ENCODE measurements at regions not wholly inside any gene's neighbourhood (a gene's known extent, or its start where the extent isn't known, plus 50 kb on each side); places are given as distances from the start of the nearest gene placed in this dataset.

DNA sequence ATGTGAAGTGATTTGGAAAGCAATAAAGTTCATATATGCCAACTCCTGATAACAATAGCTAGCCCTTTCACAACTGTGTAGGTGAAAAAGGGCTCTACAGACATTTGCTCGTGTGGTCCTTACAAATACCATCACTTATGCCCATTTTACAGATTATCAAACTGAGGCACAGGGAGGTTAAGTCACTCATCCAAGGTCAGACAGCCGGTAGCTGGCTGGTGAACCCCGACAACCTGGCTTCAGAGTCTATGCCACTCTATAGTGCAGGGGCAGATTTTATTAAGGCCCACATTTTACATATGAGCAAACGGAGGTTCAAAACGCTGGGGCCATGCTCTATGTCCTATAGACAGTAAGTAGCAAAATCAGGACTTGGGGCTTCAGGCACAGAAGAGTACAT is 280.5 kb downstream of the RRAGC start:
- peaks cover 0 to 8% of the 10 kb centered on the region in 2 donors for H3K36me3 Mint-ChIP-seq
- no peak for DNase-seq
- no peak for ATAC-seq (ENCODE audit: low read depth in 2 of 2)
- H3K4me1 Mint-ChIP-seq: peaks cover 6 to 11% (median 7%) of the 10 kb centered on the region in 3 donors
- H3K27ac Mint-ChIP-seq: no peak overlapping the region
- H3K27me3 Mint-ChIP-seq: peaks cover 55 to 71% (median 61%) of the 10 kb centered on the region in 3 donors
- H3K4me3 Mint-ChIP-seq: peak overlapping the region in 6 of 8 donors; percentile 23 to 80 (median 55)
- peaks cover 0 to 5% (median 4%) of the 10 kb centered on the region in 7 donors for H3K9me3 Mint-ChIP-seq

DNA sequence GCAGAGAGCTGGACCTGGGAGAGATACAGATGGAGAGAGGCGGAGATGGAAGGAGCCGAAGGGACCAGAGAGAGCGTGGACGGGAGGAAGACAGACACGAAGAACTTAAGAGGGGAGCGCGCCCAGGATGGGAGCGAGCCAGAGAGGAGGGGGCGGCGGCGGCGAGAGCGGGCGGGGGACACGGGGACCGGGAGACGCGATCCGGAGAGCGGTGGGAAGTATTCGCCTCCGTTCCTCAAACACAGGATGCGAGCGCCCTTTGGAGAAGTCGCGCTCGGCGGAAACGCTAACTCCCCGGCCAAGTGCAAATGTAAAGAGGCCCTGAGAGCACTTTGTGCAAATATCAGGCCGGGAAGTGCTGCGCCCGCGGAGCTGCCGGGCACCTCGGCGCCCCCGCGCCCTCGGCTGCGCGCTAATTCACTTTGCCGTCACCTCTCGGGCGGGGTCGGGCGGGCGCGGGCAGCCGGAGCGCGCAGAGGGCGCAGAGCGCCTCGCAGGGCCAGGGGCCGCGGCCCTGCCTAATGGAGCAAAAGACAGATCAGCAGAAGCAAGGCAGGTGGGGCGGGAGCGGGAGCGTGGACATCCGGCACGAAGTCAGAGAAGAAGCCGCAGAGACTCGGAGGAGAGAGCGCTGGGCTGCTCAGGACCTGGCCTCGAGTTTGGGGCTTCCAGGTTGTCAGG is 281.2 kb downstream of the RRAGC start:
- DNase-seq: no peak
- peak overlapping the region; percentile 51 to 83 (median 69) for H3K4me3 Mint-ChIP-seq
- peaks cover 0 to 5% (median 4%) of the 10 kb centered on the region in 7 donors for H3K9me3 Mint-ChIP-seq
- ATAC-seq (ENCODE audit: low read depth in 2 of 2): peak; percentile 13 to 14
- H3K36me3 Mint-ChIP-seq: peaks cover 0 to 8% of the 10 kb centered on the region in 2 donors
- H3K4me1 Mint-ChIP-seq: peaks cover 6 to 11% (median 7%) of the 10 kb centered on the region in 3 donors
- H3K27ac Mint-ChIP-seq: no peak overlapping the region
- peaks cover 57 to 65% (median 61%) of the 10 kb centered on the region in 3 donors for H3K27me3 Mint-ChIP-seq

DNA sequence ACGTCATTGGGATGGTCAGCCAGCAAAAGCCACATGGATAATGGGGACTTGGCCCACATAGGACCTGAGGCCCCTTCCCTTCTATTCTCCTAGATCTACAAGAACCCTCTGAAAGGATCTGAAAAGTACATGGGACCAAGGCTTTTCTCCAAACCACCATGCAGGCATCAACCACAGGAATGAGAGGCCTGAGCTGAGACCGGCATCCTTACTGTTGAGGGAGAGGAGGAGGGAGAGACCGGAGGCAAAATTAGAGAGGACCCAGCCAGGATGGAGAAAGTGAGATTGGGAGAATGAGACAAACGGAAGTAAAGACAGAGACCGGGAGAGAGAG is 281.7 kb downstream of the RRAGC start:
- ATAC-seq (ENCODE audit: low read depth in 2 of 2) (no peak), DNase-seq (no peak)
- Mint-ChIP-seq H3K36me3 (peaks cover 0 to 8% of the 10 kb centered on the region in 2 donors), H3K4me1 (peaks cover 6 to 11% (median 7%) of the 10 kb centered on the region in 3 donors), H3K4me3 (peak overlapping the region; percentile 51 to 79 (median 68)), H3K27me3 (peaks cover 54 to 61% (median 60%) of the 10 kb centered on the region in 3 donors), H3K9me3 (peaks cover 0 to 5% (median under 1%) of the 10 kb centered on the region in 7 donors), H3K27ac (peak overlapping the region in 1 of 6 donors; percentile 67)

DNA sequence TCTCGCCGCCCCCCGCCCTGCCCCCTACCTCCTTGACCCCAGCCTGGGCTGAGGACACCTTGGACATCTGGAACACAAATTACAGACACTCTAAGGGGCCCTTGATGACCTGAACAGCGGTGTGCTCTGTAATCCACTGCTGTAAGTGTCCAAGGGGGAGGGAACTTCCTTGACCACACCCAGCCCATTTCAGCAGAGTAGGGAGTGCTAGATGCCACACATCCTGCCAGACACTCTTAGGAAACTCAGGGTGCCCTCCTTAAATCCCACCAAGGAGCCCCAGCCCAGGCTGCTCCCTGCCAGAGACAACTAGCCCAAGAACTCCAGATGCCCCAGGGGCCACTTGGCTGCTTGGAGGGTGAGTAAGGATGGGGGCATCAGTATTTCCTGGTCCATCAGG is 282.2 kb downstream of the RRAGC start:
- DNase-seq (no peak), ATAC-seq (ENCODE audit: low read depth in 2 of 2) (no peak)
- Mint-ChIP-seq H3K27me3 (peaks cover 49 to 64% (median 58%) of the 10 kb centered on the region in 3 donors), H3K4me1 (peaks cover 6 to 11% (median 7%) of the 10 kb centered on the region in 3 donors), H3K4me3 (peak overlapping the region in 4 of 8 donors; percentile 47 to 66 (median 56)), H3K9me3 (peaks cover 0 to 5% (median 0%) of the 10 kb centered on the region in 7 donors), H3K27ac (no peak overlapping the region), H3K36me3 (peaks cover 0 to 8% of the 10 kb centered on the region in 2 donors)

DNA sequence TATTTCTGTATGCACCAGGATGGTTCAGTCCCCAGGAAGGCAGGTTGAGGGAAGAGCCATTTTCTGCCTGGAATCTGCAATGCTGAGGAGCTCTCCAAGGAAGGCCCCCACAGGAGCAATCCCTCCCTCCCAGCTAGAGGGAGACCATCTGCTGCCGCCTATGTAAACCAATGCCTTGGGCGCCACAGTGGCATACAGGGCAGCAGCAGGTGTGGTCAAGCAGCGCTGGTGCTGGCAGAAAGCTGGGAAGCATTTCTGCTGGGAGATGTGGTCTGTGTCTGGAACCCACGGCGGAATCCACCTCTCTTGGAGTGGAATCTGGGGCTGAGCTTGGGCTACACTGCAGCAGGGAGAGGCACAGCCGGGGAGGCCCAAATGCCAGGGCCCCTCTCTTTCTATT is 283.3 kb downstream of the RRAGC start:
- DNase-seq: no peak
- H3K4me3 Mint-ChIP-seq: no peak overlapping the region
- peaks cover 6 to 11% (median 7%) of the 10 kb centered on the region in 3 donors for H3K4me1 Mint-ChIP-seq
- no peak for ATAC-seq (ENCODE audit: low read depth in 2 of 2)
- H3K27me3 Mint-ChIP-seq: peaks cover 41 to 72% (median 61%) of the 10 kb centered on the region in 3 donors
- H3K27ac Mint-ChIP-seq: peak overlapping the region in 1 of 6 donors; percentile 13
- no peaks in the 10 kb centered on the region for H3K9me3 Mint-ChIP-seq
- H3K36me3 Mint-ChIP-seq: peaks cover 0 to 8% of the 10 kb centered on the region in 2 donors

DNA sequence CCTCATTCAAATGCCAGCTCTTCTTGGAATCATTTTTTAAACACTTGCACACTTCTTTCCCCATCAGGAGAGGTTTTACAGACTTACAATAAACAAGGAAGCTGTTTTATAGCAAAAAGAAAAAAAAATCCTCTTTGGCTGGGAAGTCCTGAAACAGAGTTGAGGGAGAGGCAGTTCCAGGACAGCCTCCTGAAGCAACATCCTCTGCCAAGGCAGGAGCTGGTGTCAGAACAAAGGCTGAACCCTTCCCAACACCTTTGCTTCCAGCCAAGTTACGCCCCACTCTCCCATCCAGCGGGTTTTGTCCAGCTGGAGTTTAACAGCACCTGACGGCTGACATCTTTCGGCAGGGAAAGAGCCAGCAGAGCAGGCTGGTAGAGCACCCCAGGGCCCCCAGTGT is 287.8 kb downstream of the RRAGC start:
- Mint-ChIP-seq H3K9me3 (no peaks in the 10 kb centered on the region), H3K4me1 (peaks cover 0 to 7% (median 0%) of the 10 kb centered on the region in 3 donors), H3K36me3 (peaks cover 0 to 5% of the 10 kb centered on the region in 2 donors), H3K27ac (no peak overlapping the region), H3K27me3 (peaks cover 15 to 64% (median 59%) of the 10 kb centered on the region in 3 donors), H3K4me3 (no peak overlapping the region)
- no peak for DNase-seq
- ATAC-seq (ENCODE audit: low read depth in 2 of 2): no peak

DNA sequence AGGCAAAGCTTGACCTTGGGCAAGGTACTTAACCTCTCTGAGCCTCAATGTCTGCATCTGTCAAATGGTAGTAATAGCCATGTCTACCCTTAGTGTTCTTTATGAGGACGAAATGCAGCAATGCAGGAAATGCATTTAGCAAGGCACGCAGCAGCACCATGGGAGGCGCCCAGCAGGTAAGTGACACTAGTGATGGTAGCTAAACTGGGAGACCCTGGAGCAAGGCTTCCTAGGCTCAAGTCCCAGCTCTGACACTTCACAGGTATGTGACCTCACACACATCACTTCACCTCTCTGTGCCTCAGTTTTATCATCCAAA is 289.0 kb downstream of the RRAGC start:
- H3K4me3 Mint-ChIP-seq: no peak overlapping the region
- H3K27ac Mint-ChIP-seq: no peak overlapping the region
- peaks cover 13 to 61% (median 52%) of the 10 kb centered on the region in 3 donors for H3K27me3 Mint-ChIP-seq
- H3K36me3 Mint-ChIP-seq: peaks cover 0 to 5% of the 10 kb centered on the region in 2 donors
- peaks cover 0 to 7% (median 0%) of the 10 kb centered on the region in 3 donors for H3K4me1 Mint-ChIP-seq
- no peaks in the 10 kb centered on the region for H3K9me3 Mint-ChIP-seq
- ATAC-seq (ENCODE audit: low read depth in 2 of 2) (no peak), DNase-seq (no peak)

DNA sequence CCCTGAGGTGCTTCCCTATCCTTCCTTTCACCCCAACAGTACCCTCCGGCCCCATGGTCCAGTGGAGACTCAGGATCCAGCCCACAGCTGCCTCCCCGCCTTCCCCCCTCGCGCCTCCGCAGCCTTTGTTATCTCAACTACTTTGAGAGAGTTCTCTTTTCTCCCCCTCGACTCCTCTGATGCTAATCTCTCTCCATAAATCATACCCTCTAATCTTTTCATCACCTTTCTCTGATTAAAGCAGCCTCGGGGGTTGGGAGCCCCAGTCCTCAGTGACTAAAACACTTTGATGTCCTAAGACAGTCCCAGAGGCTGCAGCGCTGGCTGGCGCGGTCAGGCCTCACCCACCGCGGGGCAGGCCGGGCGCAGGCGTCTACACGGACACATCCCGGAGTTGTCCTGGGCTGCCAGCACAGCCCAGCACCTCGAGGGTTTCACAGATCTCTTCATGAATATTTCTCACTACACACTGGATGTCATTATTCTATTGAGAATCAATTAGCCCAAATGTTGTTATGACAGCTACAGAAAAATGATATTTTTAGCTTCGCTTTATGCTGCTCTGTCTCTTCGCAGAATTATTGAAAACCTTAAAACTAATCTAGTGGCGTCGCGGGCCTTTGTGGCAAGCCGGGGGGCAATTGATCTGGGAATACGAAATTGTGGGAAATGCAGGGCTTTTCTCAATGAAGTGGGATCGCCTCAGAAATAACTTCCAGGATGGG is 289.5 kb downstream of the RRAGC start:
- H3K27me3 Mint-ChIP-seq: peaks cover 13 to 61% (median 50%) of the 10 kb centered on the region in 3 donors
- H3K4me3 Mint-ChIP-seq: no peak overlapping the region

DNA sequence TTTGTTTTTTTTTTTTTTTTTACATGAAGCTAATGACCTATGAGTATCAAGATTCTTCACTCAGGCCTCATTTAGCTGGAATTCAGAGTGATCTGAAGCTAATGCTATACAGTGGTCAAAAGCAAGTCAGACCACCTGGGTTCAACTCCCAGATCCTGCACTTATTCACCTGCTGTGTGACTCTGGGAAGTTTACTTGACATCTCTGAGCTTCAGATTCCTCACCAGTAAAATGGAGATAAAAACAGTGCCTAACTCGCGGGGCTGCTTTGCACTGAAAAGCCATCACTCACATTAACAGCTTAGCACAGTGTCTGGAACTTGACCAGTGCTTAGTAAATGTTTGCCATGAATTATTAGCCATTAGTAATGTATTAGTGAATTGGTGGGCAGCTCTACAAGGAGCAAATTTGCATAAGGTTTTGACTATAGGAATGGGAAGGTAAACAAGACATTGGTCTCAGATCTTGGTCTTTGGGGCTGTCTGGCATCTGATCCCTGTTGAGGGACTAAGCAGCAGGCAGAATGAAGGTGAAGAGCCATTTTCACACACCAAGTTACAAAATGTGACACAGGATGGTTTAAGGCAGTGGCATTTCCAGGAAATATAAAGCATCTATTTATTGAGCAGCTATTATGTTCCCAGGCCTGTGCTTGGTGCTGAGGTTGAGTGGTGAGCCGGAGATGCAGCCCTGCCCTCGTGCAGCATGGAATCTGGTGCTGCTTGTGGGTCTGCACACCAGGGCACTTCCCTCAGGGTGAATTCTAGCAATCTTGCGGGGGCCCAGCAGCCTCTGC is 291.3 kb downstream of the RRAGC start:
- no peak for DNase-seq
- peak overlapping the region in 3 of 6 donors; percentile 1 to 83 (median 32) for H3K27ac Mint-ChIP-seq
- H3K27me3 Mint-ChIP-seq: peaks cover 13 to 61% (median 41%) of the 10 kb centered on the region in 3 donors
- H3K4me3 Mint-ChIP-seq: no peak overlapping the region
- H3K4me1 Mint-ChIP-seq: peaks cover 8 to 19% (median 11%) of the 10 kb centered on the region in 3 donors
- ATAC-seq (ENCODE audit: low read depth in 2 of 2): no peak
- no peaks in the 10 kb centered on the region for H3K9me3 Mint-ChIP-seq
- H3K36me3 Mint-ChIP-seq: peaks cover 0 to 5% of the 10 kb centered on the region in 2 donors

More for the DNA sequence above, 289.5 kb downstream of the RRAGC start:
- ATAC-seq (ENCODE audit: low read depth in 2 of 2) (no peak), DNase-seq (no peak)
- Mint-ChIP-seq H3K36me3 (peaks cover 0 to 5% of the 10 kb centered on the region in 2 donors), H3K9me3 (no peaks in the 10 kb centered on the region), H3K27ac (no peak overlapping the region), H3K4me1 (peaks cover 0 to 7% (median 0%) of the 10 kb centered on the region in 3 donors)

DNA sequence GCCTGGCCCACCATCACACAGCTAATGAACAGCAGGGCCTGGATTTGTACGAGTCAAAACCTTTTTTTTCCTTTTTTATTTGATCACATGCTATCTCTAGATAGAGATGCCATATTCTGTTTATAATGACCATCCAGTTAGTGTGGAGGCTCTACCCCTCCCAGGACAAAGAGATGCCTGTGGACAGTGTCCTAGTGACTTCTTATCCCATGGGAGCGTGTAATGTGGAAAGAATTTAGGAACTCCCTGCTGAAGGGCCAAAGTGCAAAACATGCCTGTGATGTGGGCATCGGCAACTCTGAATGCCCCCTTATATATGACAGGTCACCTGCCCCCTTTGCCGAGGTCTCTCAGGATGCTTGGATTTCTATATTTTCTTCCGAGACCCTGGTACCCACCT is 292.2 kb downstream of the RRAGC start:
- DNase-seq: no peak
- no peaks in the 10 kb centered on the region for H3K9me3 Mint-ChIP-seq

DNA sequence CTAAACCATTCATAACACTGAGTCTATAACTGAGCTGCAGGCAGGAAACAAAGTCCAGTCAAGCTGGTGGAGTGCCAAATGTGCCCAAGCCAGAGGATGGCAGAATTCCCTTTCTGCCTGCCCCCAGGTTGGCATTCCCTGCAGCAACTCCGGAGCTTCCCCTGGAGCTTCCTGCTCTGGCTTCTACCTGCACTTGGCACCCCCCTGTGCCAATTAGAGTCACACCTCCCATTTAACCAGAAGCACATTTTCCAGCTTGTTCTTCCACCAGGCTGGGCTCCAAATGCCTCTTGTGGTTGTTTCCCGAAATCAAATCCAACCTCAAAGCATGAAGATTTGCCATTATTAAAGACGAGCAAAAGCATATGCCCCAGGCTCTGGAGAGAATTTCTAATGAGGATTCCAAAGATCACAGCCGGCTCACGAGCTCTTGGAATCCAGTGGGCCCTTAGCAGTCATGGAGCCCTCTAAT is 294.5 kb downstream of the RRAGC start:
- ATAC-seq (ENCODE audit: low read depth in 2 of 2) (no peak), DNase-seq (no peak)
- H3K36me3 Mint-ChIP-seq: peaks cover 0 to 3% of the 10 kb centered on the region in 2 donors
- peaks cover 22 to 42% (median 35%) of the 10 kb centered on the region in 3 donors for H3K4me1 Mint-ChIP-seq
- H3K9me3 Mint-ChIP-seq: no peaks in the 10 kb centered on the region
- no peak overlapping the region for H3K27ac Mint-ChIP-seq
- peaks cover 7 to 36% (median 15%) of the 10 kb centered on the region in 3 donors for H3K27me3 Mint-ChIP-seq
- H3K4me3 Mint-ChIP-seq: no peak overlapping the region

More for the DNA sequence above, 292.2 kb downstream of the RRAGC start:
- no peak overlapping the region for H3K4me3 Mint-ChIP-seq
- H3K4me1 Mint-ChIP-seq: peaks cover 16 to 25% (median 16%) of the 10 kb centered on the region in 3 donors
- no peak for ATAC-seq (ENCODE audit: low read depth in 2 of 2)
- H3K27me3 Mint-ChIP-seq: peaks cover 13 to 58% (median 37%) of the 10 kb centered on the region in 3 donors
- peaks cover 0 to 5% of the 10 kb centered on the region in 2 donors for H3K36me3 Mint-ChIP-seq
- H3K27ac Mint-ChIP-seq: no peak overlapping the region

DNA sequence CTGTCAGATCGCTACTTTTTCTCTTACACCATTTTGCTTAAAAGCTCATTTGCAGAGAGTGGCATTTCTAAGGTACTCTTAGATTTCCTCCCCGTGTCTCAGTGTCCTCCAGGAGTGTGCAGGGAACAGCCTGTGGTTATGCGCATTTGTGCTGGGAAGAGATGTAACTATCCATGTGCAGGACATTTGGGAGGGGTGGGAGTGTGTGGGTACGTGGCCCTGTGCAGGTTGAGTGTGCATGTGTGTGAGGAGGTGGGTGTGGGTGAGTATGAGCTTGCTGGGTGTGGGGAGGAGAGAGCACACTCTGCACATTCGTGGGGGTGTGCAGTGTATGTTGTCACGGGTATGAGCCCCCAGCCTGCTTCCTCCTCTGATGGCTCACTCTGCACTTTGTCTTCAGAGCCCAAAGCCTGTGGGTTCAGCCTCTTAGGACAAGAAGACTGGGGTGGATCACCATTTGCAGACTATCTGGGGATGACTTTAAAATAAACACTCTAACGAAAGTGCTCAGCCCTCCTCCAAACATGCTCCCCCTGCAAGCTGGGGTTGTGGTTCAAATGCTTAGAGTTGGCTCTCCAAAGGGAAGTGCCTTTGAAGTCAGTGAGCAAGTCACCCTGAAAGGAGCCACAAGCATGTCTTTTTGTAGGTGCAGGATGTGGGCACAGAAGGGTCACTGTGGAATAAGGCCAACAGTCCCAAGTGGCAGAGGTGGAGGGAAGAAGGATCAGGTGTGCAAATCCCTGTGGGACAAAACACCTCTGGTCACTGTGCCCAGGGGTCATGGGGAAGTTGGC is 295.4 kb downstream of the RRAGC start:
- no peak for ATAC-seq (ENCODE audit: low read depth in 2 of 2)
- H3K4me1 Mint-ChIP-seq: peaks cover 31 to 46% (median 43%) of the 10 kb centered on the region in 3 donors
- H3K36me3 Mint-ChIP-seq: no peaks in the 10 kb centered on the region
- H3K4me3 Mint-ChIP-seq: no peak overlapping the region
- H3K27ac Mint-ChIP-seq: no peak overlapping the region
- peaks cover 3 to 27% (median 6%) of the 10 kb centered on the region in 3 donors for H3K27me3 Mint-ChIP-seq
- H3K9me3 Mint-ChIP-seq: no peaks in the 10 kb centered on the region
- no peak for DNase-seq

Data from naive B cell (primary cell).